Brain microvascular endothelial cell (primary cell): ENCODE measurements at regions not wholly inside any gene's neighbourhood (a gene's known extent, or its start where the extent isn't known, plus 50 kb on each side); places are given as distances from the start of the nearest gene placed in this dataset.
"Not testable (repeated sequence)": the region's sequence is repeated elsewhere in the genome, so short reads cannot be mapped to it uniquely, and the experiment has no call there.

Source experiments
- DNase-seq: peaks from one replicate; pipeline ENCODE4 v3.0.0-alpha.2; 2020
- H3K27ac ChIP-seq: fragments of 250-450 bp; sonication (Bioruptor Pico); 2 replicates; pipeline ENCODE4 v1.5.1; 2020; ENCODE audit warnings: mild to moderate bottlenecking, moderate library complexity
- H3K27me3 ChIP-seq: fragments of 250-450 bp; sonication (Bioruptor Pico); replicated peaks from 2 replicates; pipeline ENCODE4 v1.5.1; 2020; ENCODE audit warnings: mild to moderate bottlenecking
- H3K36me3 ChIP-seq: fragments of 250-450 bp; sonication (Bioruptor Pico); replicated peaks from 2 replicates; pipeline ENCODE4 v1.5.1; 2020; ENCODE audit warnings: mild to moderate bottlenecking
- H3K4me3 ChIP-seq: 2 replicates; pipeline ENCODE4 v1.5.1; 2011; ENCODE audit warnings: low read depth, mild to moderate bottlenecking, control low read depth, low read length, moderate library complexity
- in situ Hi-C: cut with HindIII; loops from 2 replicates; pipeline ENCODE4 v1.10.0; 2017; ENCODE audit warnings: low sequenced_read_pairs, low pct_ligation_motif_present
- TF ChIP-seq, protein P1 (sequence below): IDR thresholded peaks from 2 replicates; pipeline ENCODE4 v1.5.1; 2011; ENCODE audit warnings: low read depth, mild to moderate bottlenecking, moderate library complexity, low read length, control low read depth, inconsistent platforms; ENCODE audit errors: missing control alignments

DNA sequence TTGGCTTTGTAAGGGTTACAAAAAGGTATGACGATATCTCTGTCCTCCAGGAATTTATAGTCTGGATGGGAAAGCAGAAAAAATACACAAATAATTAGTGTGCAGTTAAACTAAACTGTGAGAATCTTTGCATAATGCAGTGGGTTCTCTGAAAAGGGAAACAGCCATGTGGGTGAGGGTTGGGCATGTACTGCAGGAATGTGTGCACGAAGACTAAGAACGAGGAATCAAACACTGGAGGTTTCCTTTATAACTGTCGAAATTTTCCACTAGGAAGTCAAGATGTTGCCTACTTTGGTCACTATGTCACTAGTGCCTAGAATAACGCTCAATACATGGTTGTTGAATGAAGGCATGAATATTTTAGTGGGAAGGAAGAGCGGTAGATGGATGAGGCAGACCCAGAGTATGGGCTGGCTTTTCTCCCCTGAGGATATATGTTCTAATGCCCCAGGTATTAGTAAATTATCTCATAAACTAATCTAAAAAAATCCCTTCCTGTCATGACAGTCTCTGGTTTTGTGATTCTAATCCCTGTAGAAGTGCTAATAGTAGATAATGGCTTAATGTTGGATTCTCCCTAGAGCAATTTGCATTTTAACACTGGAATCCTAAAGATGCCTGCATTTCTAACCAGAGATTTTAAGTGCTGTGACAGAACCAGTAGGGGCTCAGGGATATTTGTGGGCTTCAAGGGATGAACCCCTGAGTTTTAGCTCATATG lies 227.3 kb downstream of the NMUR2 start:
- Histone ChIP-seq H3K27ac (no peak overlapping the region), H3K27me3 (no peaks in the 10 kb centered on the region), H3K36me3 (no peaks in the 10 kb centered on the region), H3K4me3 (no peak overlapping the region)
- DNase-seq: no peak
- TF ChIP-seq, protein P1, sequence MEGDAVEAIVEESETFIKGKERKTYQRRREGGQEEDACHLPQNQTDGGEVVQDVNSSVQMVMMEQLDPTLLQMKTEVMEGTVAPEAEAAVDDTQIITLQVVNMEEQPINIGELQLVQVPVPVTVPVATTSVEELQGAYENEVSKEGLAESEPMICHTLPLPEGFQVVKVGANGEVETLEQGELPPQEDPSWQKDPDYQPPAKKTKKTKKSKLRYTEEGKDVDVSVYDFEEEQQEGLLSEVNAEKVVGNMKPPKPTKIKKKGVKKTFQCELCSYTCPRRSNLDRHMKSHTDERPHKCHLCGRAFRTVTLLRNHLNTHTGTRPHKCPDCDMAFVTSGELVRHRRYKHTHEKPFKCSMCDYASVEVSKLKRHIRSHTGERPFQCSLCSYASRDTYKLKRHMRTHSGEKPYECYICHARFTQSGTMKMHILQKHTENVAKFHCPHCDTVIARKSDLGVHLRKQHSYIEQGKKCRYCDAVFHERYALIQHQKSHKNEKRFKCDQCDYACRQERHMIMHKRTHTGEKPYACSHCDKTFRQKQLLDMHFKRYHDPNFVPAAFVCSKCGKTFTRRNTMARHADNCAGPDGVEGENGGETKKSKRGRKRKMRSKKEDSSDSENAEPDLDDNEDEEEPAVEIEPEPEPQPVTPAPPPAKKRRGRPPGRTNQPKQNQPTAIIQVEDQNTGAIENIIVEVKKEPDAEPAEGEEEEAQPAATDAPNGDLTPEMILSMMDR: no peak
- in situ Hi-C loops: no loop called here

DNA sequence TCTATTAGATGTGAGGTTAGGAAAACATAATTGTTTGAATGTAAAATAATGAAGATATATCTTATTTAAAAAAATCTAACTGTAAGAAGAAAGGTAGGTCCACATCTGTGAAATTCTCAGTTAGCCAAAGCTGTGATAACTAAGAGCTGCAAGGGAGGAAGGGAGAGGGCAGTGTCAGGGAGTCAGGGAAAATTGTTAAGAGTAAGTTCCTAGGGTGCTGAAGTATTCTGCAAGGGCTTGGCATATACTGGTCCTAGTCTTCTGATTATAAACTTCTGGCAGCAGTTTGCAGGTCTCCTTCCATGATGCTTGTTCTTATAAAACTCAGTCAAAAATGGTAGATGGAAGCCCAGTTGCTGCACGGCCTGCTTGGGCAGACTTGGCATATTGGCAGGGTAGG lies 233.2 kb downstream of the NMUR2 start:
- no peak for DNase-seq
- Histone ChIP-seq H3K36me3 (no peaks in the 10 kb centered on the region), H3K27ac (no peak overlapping the region), H3K27me3 (no peaks in the 10 kb centered on the region), H3K4me3 (no peak overlapping the region)
- TF ChIP-seq, protein P1: no peak
- in situ Hi-C loops: no loop called here

GRCh38 chr5:152170350-152170749 lies 234.7 kb downstream of the NMUR2 start:
- H3K4me3 ChIP-seq: no peak overlapping the region
- in situ Hi-C loops: no loop called here
- H3K27me3 ChIP-seq: no peaks in the 10 kb centered on the region
- no peak for DNase-seq
- H3K36me3 ChIP-seq: no peaks in the 10 kb centered on the region
- no peak overlapping the region for H3K27ac ChIP-seq
- TF ChIP-seq, protein P1: no peak

DNA sequence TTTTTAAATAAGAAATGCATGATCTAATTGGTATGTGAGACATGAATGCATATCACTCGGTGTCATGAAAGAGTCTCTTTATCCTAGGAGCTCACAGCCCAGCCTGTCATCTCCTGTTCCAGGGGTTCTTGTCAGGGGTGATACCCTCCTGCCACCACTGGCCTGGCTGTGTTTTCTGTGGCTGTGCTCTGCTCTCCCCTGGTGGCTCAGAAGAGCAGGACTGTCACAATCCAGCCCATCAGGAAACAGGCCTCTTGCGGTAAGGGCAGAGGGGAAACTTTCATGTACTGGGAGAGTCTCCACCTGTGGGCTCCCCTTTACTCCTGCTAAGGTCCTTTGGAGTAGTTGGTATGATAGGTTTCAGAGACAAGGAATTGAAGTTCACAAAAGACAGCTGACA lies 240.2 kb upstream of the GLRA1 start:
- no peak for DNase-seq
- Histone ChIP-seq H3K4me3 (no peak overlapping the region), H3K36me3 (no peaks in the 10 kb centered on the region), H3K27me3 (no peaks in the 10 kb centered on the region), H3K27ac (no peak overlapping the region)
- in situ Hi-C loops: no loop called here
- TF ChIP-seq, protein P1: no peak

DNA sequence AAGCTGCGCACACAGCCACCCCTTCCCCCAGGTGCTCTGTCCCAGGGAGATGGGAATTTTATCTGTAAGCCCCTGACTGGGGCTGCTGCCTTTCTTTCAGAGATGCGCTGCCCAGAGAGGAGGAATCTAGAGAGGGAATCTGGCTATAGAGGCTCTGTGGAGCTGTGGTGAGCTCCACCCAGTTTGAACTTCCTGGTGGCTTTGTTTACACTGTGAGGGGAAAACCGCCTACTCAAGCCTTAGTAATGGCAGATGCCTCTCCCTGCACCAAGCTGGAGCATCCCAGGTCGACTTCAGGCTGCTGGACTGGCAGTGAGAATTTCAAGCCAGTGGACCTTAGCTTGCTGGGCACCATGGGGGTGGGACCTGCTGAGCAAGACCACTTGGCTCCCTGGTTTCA lies 235.2 kb upstream of the GLRA1 start:
- H3K27ac ChIP-seq, H3K36me3 ChIP-seq, in situ Hi-C loops, DNase-seq, H3K4me3 ChIP-seq, H3K27me3 ChIP-seq: not testable (repeated sequence)

- H3K27me3 ChIP-seq, H3K4me3 ChIP-seq, in situ Hi-C loops, DNase-seq, H3K27ac ChIP-seq, H3K36me3 ChIP-seq: not testable (repeated sequence)
Measured at GRCh38 chr5:152154452-152154851, 229.8 kb upstream of the GLRA1 start.

DNA sequence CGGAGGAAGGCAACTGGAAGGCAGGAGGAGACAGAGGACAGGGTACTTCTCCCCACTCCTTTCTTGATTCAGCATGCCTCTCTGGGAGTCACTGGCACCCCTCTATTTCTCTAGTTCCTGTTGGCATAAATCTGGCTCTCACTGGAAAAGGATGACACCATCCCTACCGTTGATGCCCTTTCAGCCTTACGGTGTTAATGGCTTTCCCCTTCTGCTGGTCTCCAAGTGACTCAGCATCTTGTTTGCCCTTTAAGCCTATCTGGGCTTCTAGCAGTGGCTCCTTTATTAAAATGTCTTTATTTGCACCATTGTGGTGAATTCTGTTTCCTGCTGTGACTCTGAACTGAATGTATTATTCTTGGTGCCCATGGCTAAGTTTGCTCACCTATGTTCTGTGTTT lies 227.3 kb upstream of the GLRA1 start:
- Histone ChIP-seq H3K27ac (no peak overlapping the region), H3K36me3 (no peaks in the 10 kb centered on the region), H3K27me3 (no peaks in the 10 kb centered on the region), H3K4me3 (no peak overlapping the region)
- TF ChIP-seq, protein P1: no peak
- in situ Hi-C loops: no loop called here
- DNase-seq: no peak
